ENCODE measurements at regions not wholly inside any gene's neighbourhood (a gene's known extent, or its start where the extent isn't known, plus 50 kb on each side); places are given as distances from the start of the nearest gene placed in this dataset.

DNA sequence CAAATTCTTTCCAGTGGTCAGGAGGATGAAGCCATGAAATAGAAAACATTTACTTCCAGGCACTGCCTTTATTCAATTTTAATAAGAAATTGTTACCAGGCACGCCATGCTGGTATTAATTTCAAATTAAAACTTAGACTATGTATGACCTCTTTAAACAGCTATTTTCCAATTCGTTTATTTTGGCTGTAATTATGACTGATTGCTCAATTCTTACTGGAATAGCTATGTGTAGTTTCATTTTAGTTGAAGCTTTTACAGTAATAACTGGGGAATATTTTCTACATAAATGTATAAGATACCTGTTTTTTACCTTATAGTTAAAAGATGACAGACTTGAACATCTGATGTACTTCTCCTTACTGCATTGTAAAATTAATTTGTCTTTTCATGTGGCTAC lies 480.0 kb upstream of the GOLIM4 start:
- no peaks in the 10 kb centered on the region for H3K9me3 ChIP-seq
- H3K27me3 ChIP-seq (replicated peaks; ENCODE audit: insufficient read depth): no peaks in the 10 kb centered on the region
- ATAC-seq (ENCODE audit: insufficient number of reproducible peaks, low FRiP score, low read depth) (no peak), DNase-seq (ENCODE audit: low spot score) (no peak)
- no peaks in the 10 kb centered on the region for H3K36me3 ChIP-seq
- TF ChIP-seq, protein P1, sequence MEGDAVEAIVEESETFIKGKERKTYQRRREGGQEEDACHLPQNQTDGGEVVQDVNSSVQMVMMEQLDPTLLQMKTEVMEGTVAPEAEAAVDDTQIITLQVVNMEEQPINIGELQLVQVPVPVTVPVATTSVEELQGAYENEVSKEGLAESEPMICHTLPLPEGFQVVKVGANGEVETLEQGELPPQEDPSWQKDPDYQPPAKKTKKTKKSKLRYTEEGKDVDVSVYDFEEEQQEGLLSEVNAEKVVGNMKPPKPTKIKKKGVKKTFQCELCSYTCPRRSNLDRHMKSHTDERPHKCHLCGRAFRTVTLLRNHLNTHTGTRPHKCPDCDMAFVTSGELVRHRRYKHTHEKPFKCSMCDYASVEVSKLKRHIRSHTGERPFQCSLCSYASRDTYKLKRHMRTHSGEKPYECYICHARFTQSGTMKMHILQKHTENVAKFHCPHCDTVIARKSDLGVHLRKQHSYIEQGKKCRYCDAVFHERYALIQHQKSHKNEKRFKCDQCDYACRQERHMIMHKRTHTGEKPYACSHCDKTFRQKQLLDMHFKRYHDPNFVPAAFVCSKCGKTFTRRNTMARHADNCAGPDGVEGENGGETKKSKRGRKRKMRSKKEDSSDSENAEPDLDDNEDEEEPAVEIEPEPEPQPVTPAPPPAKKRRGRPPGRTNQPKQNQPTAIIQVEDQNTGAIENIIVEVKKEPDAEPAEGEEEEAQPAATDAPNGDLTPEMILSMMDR (IDR thresholded peaks at IDR 0.05): no peak
- no peak overlapping the region for H3K4me3 ChIP-seq
- no peak overlapping the region for H3K27ac ChIP-seq
- no peaks in the 10 kb centered on the region for H3K4me1 ChIP-seq (ENCODE audit: control insufficient read depth in 1 of 2, low read depth in 2 of 2)

DNA sequence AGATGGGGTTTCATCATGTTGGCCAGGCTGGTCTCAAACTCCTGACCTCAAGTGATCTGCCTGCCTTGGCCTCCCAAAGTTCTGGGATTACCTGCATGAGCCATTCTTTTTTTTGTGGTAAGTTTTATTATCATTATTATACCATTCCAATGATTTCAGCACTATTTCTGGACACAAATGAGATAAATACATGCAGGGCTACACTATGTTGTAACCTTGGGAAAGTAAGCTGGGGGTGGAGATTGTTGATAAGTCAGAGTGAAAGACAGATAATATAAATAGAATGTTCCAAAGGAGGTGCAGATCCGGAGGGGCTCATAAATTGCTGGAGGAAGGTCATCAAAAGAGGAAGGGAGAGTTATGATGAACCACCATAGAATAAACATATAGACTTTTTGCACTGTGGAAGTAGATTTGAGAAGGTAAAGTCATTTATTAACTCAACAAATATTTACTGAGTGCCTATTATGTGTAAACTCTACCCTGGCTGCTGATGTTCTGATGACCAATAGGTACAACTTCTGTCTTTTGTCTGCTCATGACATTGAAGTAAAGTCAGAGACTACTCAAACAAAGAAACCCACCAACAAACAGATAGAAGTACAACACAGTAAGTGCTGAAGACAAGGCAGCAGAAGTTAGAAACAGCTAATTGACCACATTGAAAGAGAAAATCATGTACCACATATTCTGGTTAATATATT lies 478.9 kb upstream of the GOLIM4 start:
- Histone ChIP-seq H3K4me3 (no peak overlapping the region), H3K9me3 (no peaks in the 10 kb centered on the region), H3K27me3 (replicated peaks; ENCODE audit: insufficient read depth) (no peaks in the 10 kb centered on the region), H3K27ac (no peak overlapping the region), H3K4me1 (ENCODE audit: control insufficient read depth in 1 of 2, low read depth in 2 of 2) (no peaks in the 10 kb centered on the region), H3K36me3 (no peaks in the 10 kb centered on the region)
- no peak for DNase-seq (ENCODE audit: low spot score)
- TF ChIP-seq, protein P1 (IDR thresholded peaks at IDR 0.05): no peak
- ATAC-seq (ENCODE audit: insufficient number of reproducible peaks, low FRiP score, low read depth): no peak

DNA sequence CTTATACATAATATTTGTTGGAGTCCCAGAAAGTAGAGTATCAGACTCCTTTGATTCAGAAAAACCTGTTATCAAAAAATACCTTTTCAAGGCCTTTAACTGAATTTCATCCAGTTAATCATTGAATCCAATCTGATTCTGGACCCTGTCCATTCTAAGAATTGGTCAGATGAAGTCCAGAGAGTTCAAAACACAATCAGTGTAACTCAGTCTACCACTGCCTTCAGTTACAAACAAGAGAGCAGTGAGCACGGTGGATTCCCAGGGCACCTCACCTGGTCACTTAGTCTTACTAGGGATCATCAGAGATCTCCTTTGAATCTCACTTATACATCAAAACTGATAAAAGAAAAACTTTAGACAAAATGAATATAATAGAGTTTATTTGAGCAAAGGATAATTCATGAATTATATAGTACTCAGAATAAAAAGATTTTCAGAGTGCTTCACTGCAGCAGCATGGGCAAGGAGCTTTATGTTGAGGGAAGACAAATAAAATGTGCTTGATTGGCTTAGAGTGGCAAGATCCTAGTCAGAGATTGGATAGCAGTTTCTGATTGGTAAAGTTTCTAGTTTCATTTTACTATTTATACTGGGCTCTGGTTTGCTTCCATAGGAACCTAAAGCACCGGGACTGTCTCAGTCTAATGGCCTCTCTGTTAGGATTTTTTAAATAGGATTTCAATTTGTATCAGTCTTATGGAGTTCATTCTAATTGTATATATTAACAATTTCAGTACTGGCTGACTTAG lies 474.9 kb upstream of the GOLIM4 start:
- H3K27ac ChIP-seq: no peak overlapping the region
- no peaks in the 10 kb centered on the region for H3K4me1 ChIP-seq (ENCODE audit: control insufficient read depth in 1 of 2, low read depth in 2 of 2)
- no peak overlapping the region for H3K4me3 ChIP-seq
- no peaks in the 10 kb centered on the region for H3K27me3 ChIP-seq (replicated peaks; ENCODE audit: insufficient read depth)
- ATAC-seq (ENCODE audit: insufficient number of reproducible peaks, low FRiP score, low read depth) (no peak), DNase-seq (ENCODE audit: low spot score) (no peak)
- no peaks in the 10 kb centered on the region for H3K9me3 ChIP-seq
- no peaks in the 10 kb centered on the region for H3K36me3 ChIP-seq
- TF ChIP-seq, protein P1 (IDR thresholded peaks at IDR 0.05): no peak

DNA sequence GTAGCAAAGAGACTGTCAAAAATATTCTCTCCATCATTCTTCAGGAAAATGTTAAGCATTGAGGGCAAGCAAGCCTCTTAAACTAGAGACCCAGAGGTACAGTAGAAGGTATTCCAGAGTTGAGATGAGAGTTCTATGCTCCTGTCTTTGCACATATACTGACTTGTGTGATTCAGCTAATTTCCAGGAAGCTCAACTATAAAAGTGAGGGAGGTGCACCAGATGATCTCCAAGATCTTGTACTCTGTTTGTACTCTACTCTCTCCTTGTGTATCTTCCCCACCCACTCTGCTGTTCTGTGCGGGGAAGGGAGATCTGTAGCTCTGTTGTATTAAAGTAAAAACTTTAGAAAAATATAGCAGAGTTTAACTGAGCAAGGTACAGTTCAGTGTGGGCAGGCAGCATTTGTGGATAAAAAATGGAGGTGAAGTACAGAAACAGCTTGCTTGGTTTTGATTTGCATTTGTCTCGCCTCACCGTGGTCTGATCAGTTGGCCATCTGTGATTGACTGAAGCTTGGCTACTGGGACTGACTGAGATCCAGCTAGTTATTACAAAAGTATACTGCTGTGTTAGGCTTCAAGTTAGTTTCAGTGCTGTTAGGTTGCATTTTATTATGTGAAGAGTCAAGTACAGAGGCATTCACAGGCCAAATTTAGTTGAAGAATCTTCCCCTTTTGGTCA lies 463.1 kb upstream of the GOLIM4 start:
- TF ChIP-seq, protein P1 (IDR thresholded peaks at IDR 0.05): no peak
- no peaks in the 10 kb centered on the region for H3K4me1 ChIP-seq (ENCODE audit: control insufficient read depth in 1 of 2, low read depth in 2 of 2)
- H3K27ac ChIP-seq: no peak overlapping the region
- no peak for DNase-seq (ENCODE audit: low spot score)
- no peaks in the 10 kb centered on the region for H3K9me3 ChIP-seq
- no peak for ATAC-seq (ENCODE audit: insufficient number of reproducible peaks, low FRiP score, low read depth)
- H3K4me3 ChIP-seq: no peak overlapping the region
- H3K36me3 ChIP-seq: no peaks in the 10 kb centered on the region
- no peaks in the 10 kb centered on the region for H3K27me3 ChIP-seq (replicated peaks; ENCODE audit: insufficient read depth)

DNA sequence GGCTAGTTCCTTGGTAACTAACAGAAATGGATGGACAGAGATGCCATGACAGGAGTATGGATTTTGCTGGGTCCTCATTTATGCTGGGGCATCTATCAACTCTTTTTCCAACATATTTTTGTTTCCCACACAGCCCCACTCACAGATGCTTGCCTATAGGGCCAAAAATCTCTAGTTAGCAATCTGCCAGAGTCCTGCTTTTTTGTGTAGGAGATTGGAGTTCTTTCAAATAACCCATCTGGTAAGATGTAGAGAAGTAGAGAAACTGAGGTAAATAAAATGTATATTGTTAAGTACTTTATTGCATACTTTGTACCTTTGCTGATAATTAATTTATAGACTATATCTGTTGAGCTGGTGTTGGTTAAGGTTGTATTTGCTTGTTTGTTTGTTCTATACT lies 456.5 kb upstream of the GOLIM4 start:
- no peak overlapping the region for H3K27ac ChIP-seq
- no peak for ATAC-seq (ENCODE audit: insufficient number of reproducible peaks, low FRiP score, low read depth)
- DNase-seq (ENCODE audit: low spot score): no peak
- H3K9me3 ChIP-seq: no peaks in the 10 kb centered on the region
- TF ChIP-seq, protein P1 (IDR thresholded peaks at IDR 0.05): no peak
- no peaks in the 10 kb centered on the region for H3K4me1 ChIP-seq (ENCODE audit: control insufficient read depth in 1 of 2, low read depth in 2 of 2)
- H3K36me3 ChIP-seq: no peaks in the 10 kb centered on the region
- no peaks in the 10 kb centered on the region for H3K27me3 ChIP-seq (replicated peaks; ENCODE audit: insufficient read depth)
- no peak overlapping the region for H3K4me3 ChIP-seq
